Left ventricle myocardium inferior (tissue), 1 donor: ENCODE measurements at regions not wholly inside any gene's neighbourhood (a gene's known extent, or its start where the extent isn't known, plus 50 kb on each side); places are given as distances from the start of the nearest gene placed in this dataset.

Source experiments
- DNase-seq: peaks from one replicate; pipeline ENCODE4 v3.0.0-alpha.2; 2020
- H3K27ac ChIP-seq: fragments of 200-600 bp; replicated peaks from 2 replicates; pipeline ENCODE4 v1.8.0; 2021
- H3K27me3 ChIP-seq: fragments of 200-600 bp; 2 replicates; pipeline ENCODE4 v1.8.0; 2021; ENCODE audit warnings: low read depth
- H3K36me3 ChIP-seq: fragments of 200-600 bp; 2 replicates; pipeline ENCODE4 v1.8.0; 2021
- H3K4me1 ChIP-seq: fragments of 200-600 bp; 2 replicates; pipeline ENCODE4 v1.8.0; 2021
- H3K4me3 ChIP-seq: fragments of 200-600 bp; 2 replicates; pipeline ENCODE4 v1.8.0; 2021; ENCODE audit warnings: mild to moderate bottlenecking, moderate library complexity
- H3K9me3 ChIP-seq: fragments of 200-600 bp; replicated peaks from 2 replicates; pipeline ENCODE4 v1.8.0; 2021
- CTCF ChIP-seq: fragments of 200-600 bp; IDR thresholded peaks from 2 replicates; pipeline ENCODE4 v1.8.0; 2021; ENCODE audit warnings: antibody characterized with exemption, mild to moderate bottlenecking, borderline replicate concordance
- intact Hi-C: fragments of 100-400 bp; cut with micrococcal nuclease; formaldehyde crosslinking; loops from one replicate; pipeline ENCODE4 v1.11.0; 2022
- donor health status: DM: no; HTN: yes; CAD: no; lungs with severe emphysema.

GRCh38 chr12:131477613-131478012, 233.3 kb upstream of the SFSWAP start:
- H3K4me1 ChIP-seq: no peaks in the 10 kb centered on the region
- H3K36me3 ChIP-seq: no peaks in the 10 kb centered on the region
- H3K27me3 ChIP-seq: peaks cover 44% of the 10 kb centered on the region
- intact Hi-C loops: no loop called here
- no peak overlapping the region for H3K27ac ChIP-seq
- DNase-seq: no peak
- no peaks in the 10 kb centered on the region for H3K9me3 ChIP-seq
- no peak overlapping the region for H3K4me3 ChIP-seq
- TF ChIP-seq CTCF: no peak

GRCh38 chr12:131478468-131478867, 232.4 kb upstream of the SFSWAP start:
- no peaks in the 10 kb centered on the region for H3K9me3 ChIP-seq
- no peak overlapping the region for H3K27ac ChIP-seq
- no peaks in the 10 kb centered on the region for H3K36me3 ChIP-seq
- H3K4me1 ChIP-seq: no peaks in the 10 kb centered on the region
- intact Hi-C loops: no loop called here
- no peak overlapping the region for H3K4me3 ChIP-seq
- DNase-seq: no peak
- peaks cover 44% of the 10 kb centered on the region for H3K27me3 ChIP-seq
- TF ChIP-seq CTCF: no peak

GRCh38 chr12:131482199-131482598, 228.7 kb upstream of the SFSWAP start:
- Histone ChIP-seq H3K4me1 (no peaks in the 10 kb centered on the region), H3K9me3 (no peaks in the 10 kb centered on the region), H3K27ac (no peak overlapping the region), H3K36me3 (no peaks in the 10 kb centered on the region), H3K27me3 (peaks cover 50% of the 10 kb centered on the region), H3K4me3 (no peak overlapping the region)
- TF ChIP-seq CTCF: no peak
- intact Hi-C loops: no loop called here
- no peak for DNase-seq

- H3K27me3 ChIP-seq: peaks cover 50% of the 10 kb centered on the region
- no peak for TF ChIP-seq CTCF
- DNase-seq: no peak
- no peak overlapping the region for H3K4me3 ChIP-seq
- no peaks in the 10 kb centered on the region for H3K4me1 ChIP-seq
- H3K36me3 ChIP-seq: no peaks in the 10 kb centered on the region
- intact Hi-C loops: no loop called here
- no peak overlapping the region for H3K27ac ChIP-seq
- H3K9me3 ChIP-seq: no peaks in the 10 kb centered on the region
Observed at GRCh38 chr12:131482686-131483085, 228.2 kb upstream of the SFSWAP start.

- intact Hi-C loops: no loop called here
- no peaks in the 10 kb centered on the region for H3K9me3 ChIP-seq
- no peaks in the 10 kb centered on the region for H3K36me3 ChIP-seq
Observed at GRCh38 chr12:131486451-131487230, 224.2 kb upstream of the SFSWAP start.

More at GRCh38 chr12:131486451-131487230, 224.2 kb upstream of the SFSWAP start:
- TF ChIP-seq CTCF: no peak
- no peaks in the 10 kb centered on the region for H3K4me1 ChIP-seq
- H3K27me3 ChIP-seq: peaks cover 47% of the 10 kb centered on the region
- no peak overlapping the region for H3K27ac ChIP-seq
- H3K4me3 ChIP-seq: no peak overlapping the region
- DNase-seq: no peak
